HG02943 (cell line): ENCODE measurements at regions not wholly inside any gene's neighbourhood (a gene's known extent, or its start where the extent isn't known, plus 50 kb on each side); places are given as distances from the start of the nearest gene placed in this dataset.

Experiments used
- ATAC-seq: cut with Tn5 transposase; IDR thresholded peaks from one replicate; pipeline ENCODE4 v1.9.1; 2021; ENCODE audit warnings: mild to moderate bottlenecking, low read depth, moderate library complexity; ENCODE audit not compliant: unreplicated experiment

GRCh38 chr12:125221602-125222001 is 156.4 kb downstream of the AACS start:
- ATAC-seq: no peak

- no peak for ATAC-seq
Observed at GRCh38 chr12:125222876-125223275, 157.6 kb downstream of the AACS start.

GRCh38 chr12:125225641-125226040 is 160.4 kb downstream of the AACS start:
- no peak for ATAC-seq

GRCh38 chr12:125228519-125229260 is 163.5 kb downstream of the AACS start:
- ATAC-seq: no peak

- ATAC-seq: no peak
Observed at GRCh38 chr12:125229878-125230530, 164.8 kb downstream of the AACS start.

- ATAC-seq: no peak
Observed at GRCh38 chr12:125233319-125233718, 168.1 kb downstream of the AACS start.

GRCh38 chr12:125239563-125239962 is 174.3 kb downstream of the AACS start:
- ATAC-seq: no peak

- no peak for ATAC-seq
Observed at GRCh38 chr12:125240717-125241116, 175.5 kb downstream of the AACS start.

- no peak for ATAC-seq
Observed at GRCh38 chr12:125243811-125244210, 178.6 kb downstream of the AACS start.

- ATAC-seq: no peak
Observed at GRCh38 chr12:125244338-125244737, 179.1 kb downstream of the AACS start.

- no peak for ATAC-seq
Observed at GRCh38 chr12:125245581-125246557, 180.6 kb downstream of the AACS start.

GRCh38 chr12:125247477-125247876 is 182.2 kb downstream of the AACS start:
- ATAC-seq: no peak

- no peak for ATAC-seq
Observed at GRCh38 chr12:125249066-125249824, 184.0 kb downstream of the AACS start.

GRCh38 chr12:125249932-125250331 is 184.7 kb downstream of the AACS start:
- no peak for ATAC-seq

- ATAC-seq: no peak
Observed at GRCh38 chr12:125254236-125254635, 189.0 kb downstream of the AACS start.

GRCh38 chr12:125254856-125255255 is 189.6 kb downstream of the AACS start:
- ATAC-seq: no peak

- no peak for ATAC-seq
Observed at GRCh38 chr12:125255935-125256633, 190.8 kb downstream of the AACS start.

GRCh38 chr12:125256634-125256936 is 191.3 kb downstream of the AACS start:
- ATAC-seq: no peak

- no peak for ATAC-seq
Observed at GRCh38 chr12:125259178-125259867, 194.1 kb downstream of the AACS start.
